Activated CD8-positive, alpha-beta memory T cell treated with anti-CD3 and anti-CD28 coated beads for 48 hours (primary cell): ENCODE measurements at regions not wholly inside any gene's neighbourhood (a gene's known extent, or its start where the extent isn't known, plus 50 kb on each side); places are given as distances from the start of the nearest gene placed in this dataset.

Source experiments
- DNase-seq, 3 experiments: peaks; one replicate each; pipeline ENCODE4 v3.0.0-alpha.2; 2020; ENCODE audit warnings: low read depth in 2 of 3, low spot score in 2 of 3

GRCh38 chr2:40783704-40784103 is 331.8 kb upstream of the SLC8A1 start:
- no peak for DNase-seq

- no peak for DNase-seq
Observed at GRCh38 chr2:40786636-40787035, 334.7 kb upstream of the SLC8A1 start.

- no peak for DNase-seq
Observed at GRCh38 chr2:40797120-40797519, 345.2 kb upstream of the SLC8A1 start.

- no peak for DNase-seq
Observed at GRCh38 chr2:40803900-40804299, 352.0 kb upstream of the SLC8A1 start.

- DNase-seq: no peak
Observed at GRCh38 chr2:40809156-40809555, 357.3 kb upstream of the SLC8A1 start.

- DNase-seq: no peak
Observed at GRCh38 chr2:40814616-40815015, 362.7 kb upstream of the SLC8A1 start.

- DNase-seq: no peak
Observed at GRCh38 chr2:40820319-40820718, 368.4 kb upstream of the SLC8A1 start.

GRCh38 chr2:40823478-40823877 is 371.6 kb upstream of the SLC8A1 start:
- DNase-seq: no peak

GRCh38 chr2:40824278-40824677 is 372.4 kb upstream of the SLC8A1 start:
- DNase-seq: no peak

GRCh38 chr2:40827392-40827791 is 375.5 kb upstream of the SLC8A1 start:
- DNase-seq: no peak

- no peak for DNase-seq
Observed at GRCh38 chr2:40831321-40831873, 379.5 kb upstream of the SLC8A1 start.

GRCh38 chr2:40841856-40842255 is 390.0 kb upstream of the SLC8A1 start:
- no peak for DNase-seq

GRCh38 chr2:40844353-40845277 is 392.7 kb upstream of the SLC8A1 start:
- no peak for DNase-seq

- no peak for DNase-seq
Observed at GRCh38 chr2:40851661-40852060, 399.8 kb upstream of the SLC8A1 start.

- no peak for DNase-seq
Observed at GRCh38 chr2:40859617-40860016, 407.7 kb upstream of the SLC8A1 start.

- DNase-seq: no peak
Observed at GRCh38 chr2:40867829-40868228, 415.9 kb upstream of the SLC8A1 start.

GRCh38 chr2:40872580-40872979 is 420.7 kb upstream of the SLC8A1 start:
- DNase-seq: no peak

GRCh38 chr2:40874380-40874779 is 422.5 kb upstream of the SLC8A1 start:
- no peak for DNase-seq

GRCh38 chr2:40877734-40878288 is 425.9 kb upstream of the SLC8A1 start:
- no peak for DNase-seq

- no peak for DNase-seq
Observed at GRCh38 chr2:40879305-40879704, 427.4 kb upstream of the SLC8A1 start.

GRCh38 chr2:40886100-40886499 is 434.2 kb upstream of the SLC8A1 start:
- DNase-seq: no peak

- no peak for DNase-seq
Observed at GRCh38 chr2:40886655-40887054, 434.8 kb upstream of the SLC8A1 start.
